K562 (cell line): ENCODE measurements at regions not wholly inside any gene's neighbourhood (a gene's known extent, or its start where the extent isn't known, plus 50 kb on each side); places are given as distances from the start of the nearest gene placed in this dataset.

Source experiments
- CREB1 ChIP-seq, 2 experiments: sonication (generic) in 1 of 2; formaldehyde crosslinking in 1 of 2; IDR thresholded peaks; 2 replicates each; pipeline versions ENCODE4 v1.6.1 to v1.8.0; 2012 to 2022; ENCODE audit warnings: inconsistent platforms in 1 of 2, mild to moderate bottlenecking in 1 of 2, missing genetic modification reagents in 1 of 2, moderate library complexity in 1 of 2
- CTCF ChIP-seq, 3 experiments: IDR thresholded peaks in 2 of 3; conservative IDR thresholded peaks in 1 of 3; 2 replicates each; pipeline ENCODE4 v1.5.1; 2011 to 2012; ENCODE audit warnings: low read length in 3 of 3, mild to moderate bottlenecking in 3 of 3, control low read depth in 2 of 3, improper control_type of control experiment in 1 of 3, inconsistent platforms in 1 of 3, low read depth in 1 of 3, mixed read lengths in 1 of 3, moderate library complexity in 1 of 3; ENCODE audit not compliant: insufficient read depth in 2 of 3
- FOXA1 ChIP-seq: fragments of 450-650 bp; IDR thresholded peaks from 2 replicates; pipeline ENCODE4 v1.6.1; 2016; ENCODE audit warnings: mild to moderate bottlenecking, borderline replicate concordance
- HDAC2 ChIP-seq: fragments of 450-650 bp; IDR thresholded peaks from 2 replicates; pipeline ENCODE4 v1.6.1; 2016; ENCODE audit warnings: mild to moderate bottlenecking
- MAFK ChIP-seq: IDR thresholded peaks from 2 replicates; pipeline ENCODE4 v1.6.1; 2011; ENCODE audit warnings: low read length, improper control_type of control experiment
- MECOM ChIP-seq: fragments of 250-450 bp; sonication (Bioruptor Pico); IDR thresholded peaks from 2 replicates; pipeline ENCODE4 v1.8.0; 2022; ENCODE audit warnings: inconsistent platforms
- POU5F1 ChIP-seq: fragments of 150-350 bp; IDR thresholded peaks from 2 replicates; pipeline ENCODE4 v1.6.1; 2014; ENCODE audit warnings: borderline replicate concordance, low read length, low read depth, mild to moderate bottlenecking; ENCODE audit not compliant: partially characterized antibody
- TSC22D4 ChIP-seq: fragments of 450-650 bp; IDR thresholded peaks from 2 replicates; pipeline ENCODE4 v1.6.1; 2016; ENCODE audit warnings: missing genetic modification characterization, missing biosample characterization, control low read depth
- ZEB2 ChIP-seq: fragments of 450-650 bp; IDR thresholded peaks from 2 replicates; pipeline ENCODE4 v1.6.1; 2016
- ZNF57 ChIP-seq: fragments of 450-650 bp; formaldehyde crosslinking; IDR thresholded peaks from 2 replicates; pipeline ENCODE4 v1.4.0; 2020; ENCODE audit warnings: mild to moderate bottlenecking, moderate library complexity
- TF ChIP-seq, protein P1 (sequence below): fragments of 250-450 bp; sonication (Bioruptor Pico); IDR thresholded peaks from 2 replicates; pipeline ENCODE4 v1.8.0; 2021; ENCODE audit warnings: moderate library complexity, mild to moderate bottlenecking, inconsistent platforms
- TF ChIP-seq, protein P2 (sequence below): fragments of 250-450 bp; sonication (Bioruptor Pico); IDR thresholded peaks from 2 replicates; pipeline ENCODE4 v1.5.0; 2022; ENCODE audit warnings: mild to moderate bottlenecking

- TF ChIP-seq FOXA1 (no peak), CTCF (IDR thresholded peaks at IDR 0.05 in 2 of 3, conservative IDR thresholded peaks at IDR 0.05 in 1 of 3; ENCODE audit: insufficient read depth in 2 of 3, low read depth in 1 of 3, low read length in 3 of 3) (no peak), TSC22D4 (no peak), CREB1 (IDR thresholded peaks at IDR 0.05) (no peak), CREB1 (CRISPR knock-in tag; IDR thresholded peaks at IDR 0.05) (no peak), ZEB2 (no peak), MECOM (no peak), MAFK (no peak), POU5F1 (no peak), ZNF57 (CRISPR knock-in tag) (no peak), HDAC2 (no peak)
- TF ChIP-seq, protein P1, sequence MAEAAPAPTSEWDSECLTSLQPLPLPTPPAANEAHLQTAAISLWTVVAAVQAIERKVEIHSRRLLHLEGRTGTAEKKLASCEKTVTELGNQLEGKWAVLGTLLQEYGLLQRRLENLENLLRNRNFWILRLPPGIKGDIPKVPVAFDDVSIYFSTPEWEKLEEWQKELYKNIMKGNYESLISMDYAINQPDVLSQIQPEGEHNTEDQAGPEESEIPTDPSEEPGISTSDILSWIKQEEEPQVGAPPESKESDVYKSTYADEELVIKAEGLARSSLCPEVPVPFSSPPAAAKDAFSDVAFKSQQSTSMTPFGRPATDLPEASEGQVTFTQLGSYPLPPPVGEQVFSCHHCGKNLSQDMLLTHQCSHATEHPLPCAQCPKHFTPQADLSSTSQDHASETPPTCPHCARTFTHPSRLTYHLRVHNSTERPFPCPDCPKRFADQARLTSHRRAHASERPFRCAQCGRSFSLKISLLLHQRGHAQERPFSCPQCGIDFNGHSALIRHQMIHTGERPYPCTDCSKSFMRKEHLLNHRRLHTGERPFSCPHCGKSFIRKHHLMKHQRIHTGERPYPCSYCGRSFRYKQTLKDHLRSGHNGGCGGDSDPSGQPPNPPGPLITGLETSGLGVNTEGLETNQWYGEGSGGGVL (CRISPR knock-in tag), result no peak
- TF ChIP-seq, protein P2, sequence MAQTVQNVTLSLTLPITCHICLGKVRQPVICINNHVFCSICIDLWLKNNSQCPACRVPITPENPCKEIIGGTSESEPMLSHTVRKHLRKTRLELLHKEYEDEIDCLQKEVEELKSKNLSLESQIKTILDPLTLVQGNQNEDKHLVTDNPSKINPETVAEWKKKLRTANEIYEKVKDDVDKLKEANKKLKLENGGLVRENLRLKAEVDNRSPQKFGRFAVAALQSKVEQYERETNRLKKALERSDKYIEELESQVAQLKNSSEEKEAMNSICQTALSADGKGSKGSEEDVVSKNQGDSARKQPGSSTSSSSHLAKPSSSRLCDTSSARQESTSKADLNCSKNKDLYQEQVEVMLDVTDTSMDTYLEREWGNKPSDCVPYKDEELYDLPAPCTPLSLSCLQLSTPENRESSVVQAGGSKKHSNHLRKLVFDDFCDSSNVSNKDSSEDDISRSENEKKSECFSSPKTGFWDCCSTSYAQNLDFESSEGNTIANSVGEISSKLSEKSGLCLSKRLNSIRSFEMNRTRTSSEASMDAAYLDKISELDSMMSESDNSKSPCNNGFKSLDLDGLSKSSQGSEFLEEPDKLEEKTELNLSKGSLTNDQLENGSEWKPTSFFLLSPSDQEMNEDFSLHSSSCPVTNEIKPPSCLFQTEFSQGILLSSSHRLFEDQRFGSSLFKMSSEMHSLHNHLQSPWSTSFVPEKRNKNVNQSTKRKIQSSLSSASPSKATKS (CRISPR knock-in tag), result no peak
Observed at GRCh38 chr10:106086391-106086790, 1078.1 kb downstream of the SORCS1 start.
